Thoracic aorta (tissue), 2 donors: ENCODE measurements at regions not wholly inside any gene's neighbourhood (a gene's known extent, or its start where the extent isn't known, plus 50 kb on each side); places are given as distances from the start of the nearest gene placed in this dataset.

ENCODE experiments used
- ATAC-seq: fragments of 150-250 bp; one replicate; pipeline ENCODE4 v1.8.0; 2017; ENCODE audit warnings: low read depth; ENCODE audit not compliant: insufficient number of reproducible peaks, low FRiP score
- DNase-seq: peaks from one replicate; pipeline ENCODE4 v3.0.0-alpha.2; 2020; ENCODE audit warnings: low spot score
- H3K27ac ChIP-seq, 2 donors: fragments of 200-600 bp; sonication (generic); 1 replicate in 1 of 2; 2 replicates in 1 of 2; pipeline ENCODE4 v1.5.1; 2016; ENCODE audit warnings: mild to moderate bottlenecking in 2 of 2, moderate library complexity in 2 of 2
- H3K27me3 ChIP-seq: fragments of 200-600 bp; sonication (generic); replicated peaks from 2 replicates; pipeline ENCODE4 v1.6.0; 2016; ENCODE audit warnings: mild to moderate bottlenecking; ENCODE audit not compliant: insufficient read depth
- H3K36me3 ChIP-seq: fragments of 200-600 bp; sonication (generic); one replicate; pipeline ENCODE4 v1.5.1; 2016
- H3K4me1 ChIP-seq, 2 donors: fragments of 200-600 bp; sonication (generic); 1 replicate in 1 of 2; 2 replicates in 1 of 2; pipeline versions ENCODE4 v1.5.1 to v1.6.0; 2016; ENCODE audit warnings: low read depth in 2 of 2, mild to moderate bottlenecking in 1 of 2; ENCODE audit not compliant: control insufficient read depth in 1 of 2
- H3K4me3 ChIP-seq: fragments of 200-600 bp; sonication (generic); 2 replicates; pipeline ENCODE4 v1.5.1; 2016; ENCODE audit warnings: mild to moderate bottlenecking
- H3K9me3 ChIP-seq: fragments of 200-600 bp; sonication (generic); 2 replicates; pipeline ENCODE4 v1.5.1; 2016
- TF ChIP-seq, protein P1 (sequence below): fragments of 200-600 bp; sonication (generic); IDR thresholded peaks from one replicate; pipeline ENCODE4 v1.5.1; 2019; ENCODE audit warnings: antibody characterized with exemption

GRCh38 chr1:21366288-21366687 is 73.6 kb upstream of the NBPF3 start:
- ATAC-seq = no peak
- H3K9me3 ChIP-seq = no peaks in the 10 kb centered on the region

GRCh38 chr1:21365036-21365435 is 74.8 kb upstream of the ECE1 start:
- Histone ChIP-seq H3K27ac (no peak overlapping the region), H3K9me3 (no peaks in the 10 kb centered on the region), H3K4me1 (peaks cover 2 to 23% of the 10 kb centered on the region in 2 donors), H3K36me3 (no peaks in the 10 kb centered on the region), H3K4me3 (no peak overlapping the region), H3K27me3 (no peaks in the 10 kb centered on the region)
- TF ChIP-seq, protein P1, sequence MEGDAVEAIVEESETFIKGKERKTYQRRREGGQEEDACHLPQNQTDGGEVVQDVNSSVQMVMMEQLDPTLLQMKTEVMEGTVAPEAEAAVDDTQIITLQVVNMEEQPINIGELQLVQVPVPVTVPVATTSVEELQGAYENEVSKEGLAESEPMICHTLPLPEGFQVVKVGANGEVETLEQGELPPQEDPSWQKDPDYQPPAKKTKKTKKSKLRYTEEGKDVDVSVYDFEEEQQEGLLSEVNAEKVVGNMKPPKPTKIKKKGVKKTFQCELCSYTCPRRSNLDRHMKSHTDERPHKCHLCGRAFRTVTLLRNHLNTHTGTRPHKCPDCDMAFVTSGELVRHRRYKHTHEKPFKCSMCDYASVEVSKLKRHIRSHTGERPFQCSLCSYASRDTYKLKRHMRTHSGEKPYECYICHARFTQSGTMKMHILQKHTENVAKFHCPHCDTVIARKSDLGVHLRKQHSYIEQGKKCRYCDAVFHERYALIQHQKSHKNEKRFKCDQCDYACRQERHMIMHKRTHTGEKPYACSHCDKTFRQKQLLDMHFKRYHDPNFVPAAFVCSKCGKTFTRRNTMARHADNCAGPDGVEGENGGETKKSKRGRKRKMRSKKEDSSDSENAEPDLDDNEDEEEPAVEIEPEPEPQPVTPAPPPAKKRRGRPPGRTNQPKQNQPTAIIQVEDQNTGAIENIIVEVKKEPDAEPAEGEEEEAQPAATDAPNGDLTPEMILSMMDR = no peak
- no peak for ATAC-seq
- no peak for DNase-seq

More at GRCh38 chr1:21366288-21366687, 73.6 kb upstream of the NBPF3 start:
- no peak overlapping the region for H3K27ac ChIP-seq
- no peak for DNase-seq
- no peaks in the 10 kb centered on the region for H3K27me3 ChIP-seq
- TF ChIP-seq, protein P1 = no peak
- H3K4me1 ChIP-seq = peaks cover 0 to 19% of the 10 kb centered on the region in 2 donors
- no peak overlapping the region for H3K4me3 ChIP-seq
- no peaks in the 10 kb centered on the region for H3K36me3 ChIP-seq

GRCh38 chr1:21362096-21362495 is 71.8 kb upstream of the ECE1 start:
- Histone ChIP-seq H3K27ac (peak overlapping the region in 1 of 2 donors; percentile 67), H3K4me1 (peaks cover 2 to 17% of the 10 kb centered on the region in 2 donors), H3K9me3 (no peaks in the 10 kb centered on the region), H3K27me3 (no peaks in the 10 kb centered on the region), H3K36me3 (no peaks in the 10 kb centered on the region), H3K4me3 (no peak overlapping the region)
- no peak for ATAC-seq
- TF ChIP-seq, protein P1 = no peak
- DNase-seq = no peak

- TF ChIP-seq, protein P1 = no peak
- no peaks in the 10 kb centered on the region for H3K9me3 ChIP-seq
- H3K4me3 ChIP-seq = no peak overlapping the region
- H3K4me1 ChIP-seq = peaks cover 2 to 17% of the 10 kb centered on the region in 2 donors
- H3K27me3 ChIP-seq = no peaks in the 10 kb centered on the region
- H3K27ac ChIP-seq = peak overlapping the region; percentile 55 to 67
- DNase-seq = no peak
- ATAC-seq = no peak
- no peaks in the 10 kb centered on the region for H3K36me3 ChIP-seq
Observed at GRCh38 chr1:21361506-21361905, 71.2 kb upstream of the ECE1 start.

GRCh38 chr1:21357161-21357560 is 66.9 kb upstream of the ECE1 start:
- ATAC-seq = no peak
- TF ChIP-seq, protein P1 = no peak
- no peaks in the 10 kb centered on the region for H3K27me3 ChIP-seq
- peaks cover 2 to 12% of the 10 kb centered on the region in 2 donors for H3K4me1 ChIP-seq
- H3K27ac ChIP-seq = no peak overlapping the region
- H3K9me3 ChIP-seq = no peaks in the 10 kb centered on the region
- H3K36me3 ChIP-seq = no peaks in the 10 kb centered on the region
- H3K4me3 ChIP-seq = no peak overlapping the region
- DNase-seq = no peak
